Fibroblast of villous mesenchyme (primary cell): ENCODE measurements at regions not wholly inside any gene's neighbourhood (a gene's known extent, or its start where the extent isn't known, plus 50 kb on each side); places are given as distances from the start of the nearest gene placed in this dataset.
"Not testable (repeated sequence)": the region's sequence is repeated elsewhere in the genome, so short reads cannot be mapped to it uniquely, and the experiment has no call there.

ENCODE experiments used
- DNase-seq: peaks from one replicate; pipeline ENCODE4 v3.0.0-alpha.2; 2010; ENCODE audit warnings: low read depth
- H3K4me3 ChIP-seq: 2 replicates; pipeline ENCODE4 v1.5.1; 2011; ENCODE audit warnings: low read depth, mild to moderate bottlenecking, low read length
- CTCF ChIP-seq: IDR thresholded peaks from 2 replicates; pipeline ENCODE4 v1.5.1; 2012; ENCODE audit warnings: low read depth, mild to moderate bottlenecking, low read length; ENCODE audit not compliant: insufficient read depth

- not testable (repeated sequence) for DNase-seq, H3K4me3 ChIP-seq
Measured at GRCh38 chr3:185306286-185306685, 52.4 kb upstream of the EHHADH start.

GRCh38 chr3:185306847-185307246 lies 53.0 kb upstream of the EHHADH start:
- no peak for DNase-seq
- TF ChIP-seq CTCF = no peak
- H3K4me3 ChIP-seq = no peak overlapping the region

- DNase-seq = peak; percentile 69
Measured at GRCh38 chr3:185308126-185308754, 54.4 kb upstream of the EHHADH start.

GRCh38 chr3:185309302-185309701 lies 53.6 kb upstream of the MAP3K13 start:
- TF ChIP-seq CTCF = no peak
- no peak for DNase-seq
- H3K4me3 ChIP-seq = no peak overlapping the region

More at GRCh38 chr3:185308126-185308754, 54.4 kb upstream of the EHHADH start:
- no peak overlapping the region for H3K4me3 ChIP-seq
- TF ChIP-seq CTCF = peak; percentile 91

- no peak for DNase-seq
- H3K4me3 ChIP-seq = no peak overlapping the region
- TF ChIP-seq CTCF = no peak
Measured at GRCh38 chr3:185309795-185310194, 53.1 kb upstream of the MAP3K13 start.

- no peak for TF ChIP-seq CTCF
- H3K4me3 ChIP-seq = no peak overlapping the region
- no peak for DNase-seq
Measured at GRCh38 chr3:185311991-185312390, 50.9 kb upstream of the MAP3K13 start.
